NCI-H146 (cell line): ENCODE measurements at regions not wholly inside any gene's neighbourhood (a gene's known extent, or its start where the extent isn't known, plus 50 kb on each side); places are given as distances from the start of the nearest gene placed in this dataset.
"Not testable (repeated sequence)": the region's sequence is repeated elsewhere in the genome, so short reads cannot be mapped to it uniquely, and the experiment has no call there.

Experiments used
- DNase-seq: peaks from one replicate; lab custom pipeline; 2025; lab: John Stamatoyannopoulos, UW

- DNase-seq = no peak
Observed at GRCh38 chr6:15956205-15957106, 172.4 kb upstream of the MYLIP start.

- DNase-seq = no peak
Observed at GRCh38 chr6:15955484-15955883, 173.4 kb upstream of the MYLIP start.

- DNase-seq = peak; percentile 29
Observed at GRCh38 chr6:15953152-15953880, 175.6 kb upstream of the MYLIP start.

GRCh38 chr6:15952231-15953151, 176.4 kb upstream of the MYLIP start:
- no peak for DNase-seq

GRCh38 chr6:15950962-15951569, 177.8 kb upstream of the MYLIP start:
- DNase-seq = no peak

DNA sequence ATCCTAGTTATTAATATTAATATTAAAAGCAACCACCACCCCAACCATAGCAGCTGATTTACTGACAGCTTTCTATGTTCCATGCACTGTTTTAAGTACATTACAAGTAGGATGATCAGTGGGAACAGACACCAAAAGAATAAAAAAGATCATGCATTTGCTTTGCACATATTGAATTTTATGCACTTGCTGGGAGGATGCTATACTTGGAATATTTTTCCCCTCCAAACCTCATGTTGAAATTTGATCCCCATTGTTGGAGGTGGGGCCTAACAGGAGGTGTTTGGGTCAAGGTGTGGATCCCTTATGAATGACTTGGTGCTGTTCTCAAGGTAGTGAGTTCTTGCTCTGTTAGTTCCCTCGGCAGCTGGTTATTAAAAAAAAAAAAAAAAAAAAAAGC, 178.9 kb upstream of the MYLIP start:
- peak; percentile 71 for DNase-seq

DNA sequence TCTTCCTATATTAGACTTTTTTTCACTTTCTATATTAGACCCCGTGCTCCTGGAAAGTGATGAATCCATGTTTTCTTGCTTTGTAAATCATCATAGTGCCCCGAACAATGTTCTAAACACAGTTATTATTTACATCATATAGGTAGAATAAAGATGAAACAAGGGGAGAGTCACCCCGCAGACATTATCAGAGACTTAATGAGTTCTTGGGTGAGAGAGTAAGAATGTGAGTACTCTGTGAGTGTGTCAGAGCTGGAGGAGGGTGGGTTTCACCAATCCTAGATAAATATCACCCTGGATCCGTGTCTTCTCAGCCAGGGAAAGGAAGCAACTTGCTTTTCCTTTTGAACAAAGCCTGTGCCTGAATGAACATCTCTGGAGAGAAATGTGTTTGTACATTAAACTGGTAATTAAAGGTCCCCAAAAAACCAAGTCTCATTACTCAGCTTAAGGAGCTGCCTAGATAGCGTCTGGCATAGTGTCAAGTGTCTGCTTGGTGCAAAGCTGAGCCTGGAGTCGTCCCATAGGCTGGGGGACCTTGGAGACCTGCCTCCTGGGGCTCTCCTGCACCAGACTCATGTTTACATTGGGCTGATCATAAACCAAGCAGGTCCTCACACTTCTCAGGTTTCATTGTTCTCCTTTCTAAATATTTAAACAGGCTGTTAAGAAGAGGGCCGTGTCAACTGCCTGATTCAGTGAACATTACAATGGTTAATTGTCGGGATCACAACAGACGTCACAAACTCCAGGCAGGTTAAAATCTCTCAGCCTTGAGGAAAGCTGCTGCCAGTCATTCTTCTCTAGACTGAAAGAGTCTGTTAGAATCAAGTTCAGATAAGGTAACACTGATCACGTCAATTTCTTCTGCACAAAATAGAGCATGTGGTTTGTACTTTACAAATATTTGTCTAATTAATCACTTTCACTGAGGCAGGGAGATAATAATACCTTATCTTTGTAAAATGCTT, 179.7 kb upstream of the MYLIP start:
- DNase-seq = peak; percentile 98

DNA sequence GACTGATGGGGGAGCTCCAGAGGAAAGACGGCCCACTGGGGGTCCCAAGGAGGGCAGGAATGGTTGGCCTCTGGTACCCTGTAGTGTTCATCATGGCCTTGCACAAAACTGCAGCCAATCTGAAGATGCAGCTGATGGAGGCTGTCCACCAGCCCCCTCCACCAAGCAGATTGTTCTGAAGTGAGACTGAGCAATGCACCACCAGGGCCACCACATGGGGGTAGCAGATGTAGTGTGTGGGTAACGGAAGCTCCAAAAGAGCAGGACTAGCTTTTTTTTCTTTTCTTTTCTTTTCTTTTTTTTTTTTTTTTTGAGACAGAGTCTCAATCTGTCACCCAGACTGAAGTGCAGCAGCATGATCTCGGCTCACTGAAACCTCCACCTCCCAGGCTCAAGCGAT, 181.0 kb upstream of the MYLIP start:
- DNase-seq = no peak

- no peak for DNase-seq
Observed at GRCh38 chr6:15947436-15947835, 181.4 kb upstream of the MYLIP start.

GRCh38 chr6:15946701-15947385, 182.0 kb upstream of the MYLIP start:
- peak; percentile 10 for DNase-seq

GRCh38 chr6:15945593-15946159, 183.2 kb upstream of the MYLIP start:
- DNase-seq = no peak

DNA sequence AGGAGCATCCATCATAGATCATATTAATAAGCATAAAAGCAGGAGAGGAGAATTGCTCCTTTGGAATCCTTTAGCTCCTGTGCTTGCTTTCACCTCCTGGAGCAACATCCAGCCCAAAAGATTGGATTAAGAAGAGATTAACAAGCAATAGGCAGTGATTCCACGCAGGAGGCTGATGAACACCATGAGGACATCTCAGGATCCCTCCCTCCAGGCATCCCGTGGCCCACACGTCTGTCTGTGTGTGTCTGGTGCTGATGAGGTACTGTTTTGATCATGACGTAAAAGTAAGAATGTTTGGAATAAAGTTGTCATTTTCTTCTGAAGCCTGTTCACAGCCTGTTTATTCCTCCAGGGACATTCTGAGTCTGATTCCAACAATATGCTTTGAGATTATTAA, 185.5 kb upstream of the MYLIP start:
- DNase-seq = no peak

DNA sequence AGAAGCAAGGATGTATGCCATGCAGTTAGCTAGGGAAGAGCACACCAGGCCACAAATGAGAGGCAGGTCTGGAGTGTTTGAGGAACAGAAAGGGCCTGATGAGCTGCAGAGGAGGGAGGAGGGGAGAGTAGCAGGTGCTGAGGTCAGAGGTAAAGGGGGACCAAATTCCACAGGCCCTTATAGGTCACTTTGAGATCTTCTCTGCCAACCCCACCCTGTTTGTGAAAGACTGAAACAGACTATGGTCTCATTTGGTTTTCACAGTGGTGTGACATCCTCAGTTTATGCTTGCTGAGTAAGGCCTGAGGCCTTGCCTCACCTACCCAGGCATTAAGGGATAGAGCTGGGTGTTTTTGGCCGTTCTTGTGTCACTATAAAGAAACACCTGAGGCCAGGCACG, 187.7 kb upstream of the MYLIP start:
- DNase-seq = no peak

DNA sequence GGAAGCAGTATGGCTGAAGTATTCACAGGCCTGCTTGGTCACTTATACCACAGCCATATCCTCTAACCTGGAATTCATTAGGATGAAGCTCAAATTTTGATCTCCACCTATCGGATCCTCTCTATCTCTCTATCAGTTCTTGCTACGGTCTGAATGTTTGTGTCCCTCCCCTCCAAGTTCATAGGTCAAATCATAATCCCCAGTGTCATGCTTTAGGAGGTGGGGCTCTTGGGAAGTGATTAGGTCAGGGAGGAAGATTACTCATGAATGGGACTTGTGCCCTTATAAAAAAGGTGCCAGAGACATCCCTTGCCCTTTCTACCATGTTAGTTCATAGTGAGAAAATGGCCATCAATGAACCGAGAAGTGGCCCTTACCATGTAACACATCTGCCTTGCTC, 190.8 kb upstream of the MYLIP start:
- DNase-seq = no peak

GRCh38 chr6:15937602-15938001, 191.3 kb upstream of the MYLIP start:
- DNase-seq = no peak

- no peak for DNase-seq
Observed at GRCh38 chr6:15936503-15936902, 192.4 kb upstream of the MYLIP start.

DNA sequence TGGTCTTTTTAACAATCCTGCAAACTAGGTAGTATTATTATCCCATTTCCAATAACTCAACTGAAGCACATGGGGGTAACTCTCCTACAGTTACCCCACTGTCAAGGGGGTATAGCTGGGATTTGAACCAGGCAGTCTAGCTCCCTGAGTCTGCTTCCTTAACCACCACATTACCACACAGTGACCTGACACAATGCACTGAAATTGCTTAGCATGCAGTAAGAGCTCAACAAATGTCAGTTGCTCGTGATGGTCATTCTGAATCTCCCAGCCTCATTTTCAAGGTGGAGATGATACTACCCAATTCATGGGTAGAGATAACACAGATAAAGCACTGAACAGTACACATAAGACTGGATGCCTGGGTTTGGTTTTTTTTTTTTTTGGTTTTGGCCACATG, 193.2 kb upstream of the MYLIP start:
- DNase-seq = no peak

DNA sequence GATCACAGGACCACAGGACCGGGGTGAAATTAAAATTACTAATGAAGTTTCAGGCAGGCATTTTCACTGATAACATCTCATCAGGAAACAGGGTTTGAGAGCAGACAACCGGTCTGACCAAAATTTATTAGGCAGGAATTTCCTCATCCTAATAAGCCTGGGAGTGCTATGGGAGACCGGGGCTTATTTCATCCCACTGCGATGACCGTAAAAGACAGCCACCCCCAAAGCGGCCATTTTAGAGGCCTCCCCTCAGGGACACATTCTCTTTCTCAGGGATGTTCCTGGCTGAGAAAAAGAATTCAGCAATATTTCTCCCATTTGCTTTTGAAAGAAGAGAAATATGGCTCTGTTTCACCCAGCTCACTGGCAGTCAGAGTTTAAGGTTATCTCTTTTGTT, 197.2 kb upstream of the MYLIP start:
- DNase-seq = not testable (repeated sequence)

GRCh38 chr6:15930207-15930606, 198.7 kb upstream of the MYLIP start:
- no peak for DNase-seq

DNA sequence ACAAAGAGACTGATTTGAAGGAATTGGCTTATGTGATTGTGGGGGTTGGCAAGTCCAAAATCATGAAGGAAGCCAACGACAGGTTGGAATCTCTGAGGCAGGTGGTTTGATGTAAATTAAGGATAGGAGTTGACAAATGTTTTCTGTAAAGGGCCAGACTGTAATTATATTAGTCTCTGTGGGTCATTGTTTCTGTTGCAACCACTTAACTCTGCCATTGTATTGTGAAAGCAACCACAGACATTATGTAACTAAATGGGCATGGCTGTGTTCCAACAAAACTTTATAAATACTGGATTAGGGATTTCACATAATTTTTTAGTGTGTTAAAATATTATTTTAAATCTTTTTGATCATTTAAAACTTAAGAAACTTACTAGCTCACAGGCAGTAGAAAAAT, 199.2 kb upstream of the MYLIP start:
- no peak for DNase-seq
